ENCODE measurements at regions not wholly inside any gene's neighbourhood (a gene's known extent, or its start where the extent isn't known, plus 50 kb on each side); places are given as distances from the start of the nearest gene placed in this dataset.

DNA sequence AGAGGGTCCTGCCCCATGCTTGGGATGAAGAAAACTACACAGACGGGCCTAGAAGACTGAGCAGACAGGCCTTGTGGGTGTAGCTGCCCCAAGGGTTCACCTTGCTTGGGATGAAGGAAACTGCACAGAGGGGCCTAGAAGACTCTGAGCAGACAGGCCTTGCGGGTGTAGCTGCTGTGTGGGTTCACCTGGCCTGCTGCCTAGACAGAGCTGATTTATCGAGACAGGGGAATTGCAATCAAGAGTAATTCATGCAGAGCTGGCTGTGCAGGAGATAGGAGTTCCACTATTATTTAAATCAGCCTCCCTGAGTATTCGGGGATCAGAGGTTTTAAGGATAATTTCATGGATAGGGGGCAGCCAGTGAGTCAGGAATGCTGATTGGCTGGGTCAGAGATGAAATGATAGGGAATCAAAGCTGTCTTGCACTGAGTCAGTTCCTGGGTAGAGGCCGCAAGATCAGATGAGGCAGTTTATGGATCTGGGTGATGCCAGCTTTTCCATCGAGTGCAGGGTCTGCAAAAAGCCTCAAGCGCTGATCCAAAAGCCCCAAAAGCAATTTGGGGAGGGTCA, 341.4 kb downstream of the GALR1 start:
- Histone ChIP-seq H3K4me2 (ENCODE audit: extremely low read depth, insufficient read depth, low read length) (no peak overlapping the region), H3K4me1 (ENCODE audit: control insufficient read depth, extremely low read depth, insufficient read depth, low read length) (no peaks in the 10 kb centered on the region), H3K27me3 (ENCODE audit: control insufficient read depth, insufficient read depth, low read length) (no peaks in the 10 kb centered on the region), H3K27ac (ENCODE audit: insufficient read depth, low read length) (no peak overlapping the region), H3K36me3 (ENCODE audit: control insufficient read depth, insufficient read depth, low read length) (no peaks in the 10 kb centered on the region), H2AFZ (ENCODE audit: low read length) (no peak overlapping the region), H3K79me2 (ENCODE audit: control insufficient read depth, insufficient read depth, low read length) (no peaks in the 10 kb centered on the region), H3K4me3 (replicated peaks in 1 of 4; ENCODE audit: control extremely low read depth in 1 of 4, insufficient read depth in 1 of 4, low read depth in 3 of 4, low read length in 4 of 4) (no peak overlapping the region), H4K20me1 (ENCODE audit: control insufficient read depth, extremely low read depth, insufficient read depth, low read length) (no peaks in the 10 kb centered on the region), H3K9ac (ENCODE audit: insufficient read depth, low read length) (no peak overlapping the region), H3K9me3 (ENCODE audit: control insufficient read depth, insufficient read depth, low read depth, low read length) (no peaks in the 10 kb centered on the region)
- TF ChIP-seq EZH2 (IDR thresholded peaks at IDR 0.05; ENCODE audit: low read length, missing control alignments): no peak
- TF ChIP-seq, protein P1, sequence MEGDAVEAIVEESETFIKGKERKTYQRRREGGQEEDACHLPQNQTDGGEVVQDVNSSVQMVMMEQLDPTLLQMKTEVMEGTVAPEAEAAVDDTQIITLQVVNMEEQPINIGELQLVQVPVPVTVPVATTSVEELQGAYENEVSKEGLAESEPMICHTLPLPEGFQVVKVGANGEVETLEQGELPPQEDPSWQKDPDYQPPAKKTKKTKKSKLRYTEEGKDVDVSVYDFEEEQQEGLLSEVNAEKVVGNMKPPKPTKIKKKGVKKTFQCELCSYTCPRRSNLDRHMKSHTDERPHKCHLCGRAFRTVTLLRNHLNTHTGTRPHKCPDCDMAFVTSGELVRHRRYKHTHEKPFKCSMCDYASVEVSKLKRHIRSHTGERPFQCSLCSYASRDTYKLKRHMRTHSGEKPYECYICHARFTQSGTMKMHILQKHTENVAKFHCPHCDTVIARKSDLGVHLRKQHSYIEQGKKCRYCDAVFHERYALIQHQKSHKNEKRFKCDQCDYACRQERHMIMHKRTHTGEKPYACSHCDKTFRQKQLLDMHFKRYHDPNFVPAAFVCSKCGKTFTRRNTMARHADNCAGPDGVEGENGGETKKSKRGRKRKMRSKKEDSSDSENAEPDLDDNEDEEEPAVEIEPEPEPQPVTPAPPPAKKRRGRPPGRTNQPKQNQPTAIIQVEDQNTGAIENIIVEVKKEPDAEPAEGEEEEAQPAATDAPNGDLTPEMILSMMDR (conservative IDR thresholded peaks at IDR 0.05 in 1 of 2, IDR thresholded peaks at IDR 0.05 in 1 of 2; ENCODE audit: low read depth in 1 of 2, low read length in 2 of 2): no peak
- no peak for DNase-seq (ENCODE audit: low read depth in 2 of 2)

DNA sequence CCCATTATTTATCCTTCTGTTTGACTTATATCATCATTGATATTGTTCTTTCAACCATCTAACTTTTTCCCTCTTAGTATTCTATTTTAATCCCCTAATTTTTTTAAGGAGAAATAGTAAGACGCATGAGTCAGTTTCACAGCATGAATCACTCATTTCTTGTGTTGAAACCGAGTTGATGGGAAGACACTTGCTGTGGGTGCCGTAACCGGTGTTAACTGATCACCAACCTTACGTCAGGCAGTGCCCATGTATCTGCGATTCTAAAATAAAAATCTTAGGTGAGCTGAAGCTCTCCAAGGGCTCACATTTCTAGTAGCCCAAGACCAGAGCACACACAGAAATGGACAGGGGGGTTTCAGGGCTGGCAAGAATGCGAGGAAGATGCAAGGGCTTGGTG, 348.1 kb downstream of the GALR1 start:
- Histone ChIP-seq H3K4me2 (ENCODE audit: extremely low read depth, insufficient read depth, low read length) (no peak overlapping the region), H3K4me3 (replicated peaks in 1 of 4; ENCODE audit: control extremely low read depth in 1 of 4, insufficient read depth in 1 of 4, low read depth in 3 of 4, low read length in 4 of 4) (no peak overlapping the region), H3K36me3 (ENCODE audit: control insufficient read depth, insufficient read depth, low read length) (no peaks in the 10 kb centered on the region), H4K20me1 (ENCODE audit: control insufficient read depth, extremely low read depth, insufficient read depth, low read length) (no peaks in the 10 kb centered on the region), H3K27me3 (ENCODE audit: control insufficient read depth, insufficient read depth, low read length) (no peaks in the 10 kb centered on the region), H3K27ac (ENCODE audit: insufficient read depth, low read length) (no peak overlapping the region), H3K79me2 (ENCODE audit: control insufficient read depth, insufficient read depth, low read length) (no peaks in the 10 kb centered on the region), H3K9me3 (ENCODE audit: control insufficient read depth, insufficient read depth, low read depth, low read length) (no peaks in the 10 kb centered on the region), H2AFZ (ENCODE audit: low read length) (no peak overlapping the region), H3K4me1 (ENCODE audit: control insufficient read depth, extremely low read depth, insufficient read depth, low read length) (no peaks in the 10 kb centered on the region), H3K9ac (ENCODE audit: insufficient read depth, low read length) (no peak overlapping the region)
- DNase-seq (ENCODE audit: low read depth in 2 of 2): peak in 1 of 2 donors; percentile 3
- no peak for TF ChIP-seq EZH2 (IDR thresholded peaks at IDR 0.05; ENCODE audit: low read length, missing control alignments)
- TF ChIP-seq, protein P1 (conservative IDR thresholded peaks at IDR 0.05 in 1 of 2, IDR thresholded peaks at IDR 0.05 in 1 of 2; ENCODE audit: low read depth in 1 of 2, low read length in 2 of 2): no peak

DNA sequence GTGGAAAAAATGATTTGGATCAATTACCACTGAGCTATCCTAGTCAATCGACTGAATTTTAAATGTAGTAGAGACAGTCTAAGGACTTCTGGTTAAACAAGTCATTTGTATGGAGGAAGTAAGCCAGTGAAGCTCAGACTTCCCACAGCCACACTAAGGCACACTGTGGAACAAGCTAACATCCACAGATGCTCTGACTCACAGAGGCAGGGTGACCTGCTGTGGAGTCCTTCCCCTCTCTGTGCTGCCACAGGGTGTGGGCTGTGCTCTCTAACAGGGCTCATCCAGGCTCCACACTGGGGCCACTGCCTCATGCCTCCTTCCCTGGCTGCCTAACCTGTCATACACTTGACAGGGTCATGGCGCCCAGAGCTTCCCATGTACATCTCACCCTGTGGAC, 351.0 kb downstream of the GALR1 start:
- no peaks in the 10 kb centered on the region for H3K27me3 ChIP-seq (ENCODE audit: control insufficient read depth, insufficient read depth, low read length)
- H4K20me1 ChIP-seq (ENCODE audit: control insufficient read depth, extremely low read depth, insufficient read depth, low read length): no peaks in the 10 kb centered on the region
- no peaks in the 10 kb centered on the region for H3K79me2 ChIP-seq (ENCODE audit: control insufficient read depth, insufficient read depth, low read length)
- no peaks in the 10 kb centered on the region for H3K36me3 ChIP-seq (ENCODE audit: control insufficient read depth, insufficient read depth, low read length)
- H3K9me3 ChIP-seq (ENCODE audit: control insufficient read depth, insufficient read depth, low read depth, low read length): no peaks in the 10 kb centered on the region
- no peak overlapping the region for H3K27ac ChIP-seq (ENCODE audit: insufficient read depth, low read length)
- TF ChIP-seq, protein P1 (conservative IDR thresholded peaks at IDR 0.05 in 1 of 2, IDR thresholded peaks at IDR 0.05 in 1 of 2; ENCODE audit: low read depth in 1 of 2, low read length in 2 of 2): no peak
- no peak for TF ChIP-seq EZH2 (IDR thresholded peaks at IDR 0.05; ENCODE audit: low read length, missing control alignments)
- H3K4me1 ChIP-seq (ENCODE audit: control insufficient read depth, extremely low read depth, insufficient read depth, low read length): no peaks in the 10 kb centered on the region
- no peak overlapping the region for H3K4me3 ChIP-seq (replicated peaks in 1 of 4; ENCODE audit: control extremely low read depth in 1 of 4, insufficient read depth in 1 of 4, low read depth in 3 of 4, low read length in 4 of 4)
- no peak overlapping the region for H3K4me2 ChIP-seq (ENCODE audit: extremely low read depth, insufficient read depth, low read length)
- DNase-seq (ENCODE audit: low read depth in 2 of 2): no peak
- H2AFZ ChIP-seq (ENCODE audit: low read length): no peak overlapping the region
- no peak overlapping the region for H3K9ac ChIP-seq (ENCODE audit: insufficient read depth, low read length)

Measured in fibroblast of lung (primary cell).